MCF 10A (cell line): ENCODE measurements at regions not wholly inside any gene's neighbourhood (a gene's known extent, or its start where the extent isn't known, plus 50 kb on each side); places are given as distances from the start of the nearest gene placed in this dataset.

Experiments
- BruUV-seq: library from RNA; stranded (reverse); fragments of 400-500 nt; replicated peaks from 2 replicates; lab custom pipeline; 2021; lab: Mats Ljungman, UMichigan
- CTCF ChIA-PET: fragments of 300-600 bp; sonication (Branson Sonifier 250); formaldehyde crosslinking; extraction: SDS; loops from one replicate; lab custom pipeline; 2021; ENCODE audit warnings: antibody characterized with exemption, inconsistent platforms; lab: Yijun Ruan, JAX
- POLR2A ChIA-PET: fragments of 300-600, 350-650 bp; sonication (Branson Sonifier 250); formaldehyde crosslinking; extraction: SDS; loops from one replicate; lab custom pipeline; 2020; ENCODE audit warnings: antibody characterized with exemption, inconsistent platforms; lab: Yijun Ruan, JAX
- DNase-seq: peaks from one replicate; pipeline ENCODE4 v3.0.0-alpha.2; 2018; ENCODE audit not compliant: unreplicated experiment
- H3K27ac Mint-ChIP-seq: one replicate; pipeline ENCODE4 v1.8.0; 2022; ENCODE audit warnings: mild to moderate bottlenecking, low read depth, mixed read lengths; ENCODE audit not compliant: unreplicated experiment
- H3K27me3 Mint-ChIP-seq: one replicate; pipeline ENCODE4 v1.8.0; 2022; ENCODE audit warnings: mixed read lengths; ENCODE audit not compliant: insufficient read depth, unreplicated experiment
- H3K36me3 Mint-ChIP-seq: one replicate; pipeline ENCODE4 v1.8.0; 2022; ENCODE audit warnings: mild to moderate bottlenecking, moderate library complexity, mixed read lengths; ENCODE audit not compliant: insufficient read depth, unreplicated experiment
- H3K4me1 Mint-ChIP-seq: one replicate; pipeline ENCODE4 v1.8.0; 2022; ENCODE audit warnings: mixed read lengths; ENCODE audit not compliant: insufficient read depth, unreplicated experiment
- H3K4me3 Mint-ChIP-seq: one replicate; pipeline ENCODE4 v1.8.0; 2022; ENCODE audit warnings: mild to moderate bottlenecking, moderate library complexity, mixed read lengths; ENCODE audit not compliant: unreplicated experiment
- H3K9me3 Mint-ChIP-seq: one replicate; pipeline ENCODE4 v1.8.0; 2022; ENCODE audit warnings: mixed read lengths; ENCODE audit not compliant: unreplicated experiment
- intact Hi-C: fragments of 100-400 bp; cut with micrococcal nuclease; formaldehyde crosslinking; loops from 2 replicates; pipeline ENCODE4 v1.14.1; 2022
- TF ChIP-seq, protein P1 (sequence below): fragments of 200-600 bp; IDR thresholded peaks from one replicate; pipeline ENCODE4 v1.8.0; 2022; ENCODE audit warnings: antibody characterized with exemption, mild to moderate bottlenecking; ENCODE audit not compliant: unreplicated experiment

DNA sequence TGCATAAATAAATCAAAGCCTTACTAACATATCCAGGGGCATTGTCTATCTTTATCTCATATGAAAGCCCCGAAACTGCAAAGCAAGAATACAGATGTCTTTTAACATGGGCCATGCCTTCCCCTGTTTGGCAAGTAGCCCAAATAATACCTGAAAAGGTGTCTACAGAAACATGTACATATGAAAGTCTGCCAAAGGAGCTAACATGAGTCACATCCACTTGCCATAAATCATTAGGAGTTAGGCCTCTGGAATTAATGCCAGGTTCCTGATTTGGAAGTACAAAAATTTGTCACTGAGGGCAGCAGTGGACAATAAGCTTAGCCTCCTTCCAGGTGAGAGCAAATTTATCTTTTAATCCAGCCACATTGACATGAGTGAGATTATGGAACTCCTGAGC is 85.5 kb upstream of the PGR start:
- ChIA-PET POLR2A (no interaction called here), CTCF (no interaction called here)
- BruUV-seq = no TSS peak
- intact Hi-C loops = no loop called here
- H3K4me1 Mint-ChIP-seq = no peaks in the 10 kb centered on the region
- DNase-seq = peak; percentile 93
- no peaks in the 10 kb centered on the region for H3K27me3 Mint-ChIP-seq
- H3K9me3 Mint-ChIP-seq = peaks cover 23% of the 10 kb centered on the region
- H3K4me3 Mint-ChIP-seq = no peak overlapping the region
- H3K27ac Mint-ChIP-seq = no peak overlapping the region
- TF ChIP-seq, protein P1, sequence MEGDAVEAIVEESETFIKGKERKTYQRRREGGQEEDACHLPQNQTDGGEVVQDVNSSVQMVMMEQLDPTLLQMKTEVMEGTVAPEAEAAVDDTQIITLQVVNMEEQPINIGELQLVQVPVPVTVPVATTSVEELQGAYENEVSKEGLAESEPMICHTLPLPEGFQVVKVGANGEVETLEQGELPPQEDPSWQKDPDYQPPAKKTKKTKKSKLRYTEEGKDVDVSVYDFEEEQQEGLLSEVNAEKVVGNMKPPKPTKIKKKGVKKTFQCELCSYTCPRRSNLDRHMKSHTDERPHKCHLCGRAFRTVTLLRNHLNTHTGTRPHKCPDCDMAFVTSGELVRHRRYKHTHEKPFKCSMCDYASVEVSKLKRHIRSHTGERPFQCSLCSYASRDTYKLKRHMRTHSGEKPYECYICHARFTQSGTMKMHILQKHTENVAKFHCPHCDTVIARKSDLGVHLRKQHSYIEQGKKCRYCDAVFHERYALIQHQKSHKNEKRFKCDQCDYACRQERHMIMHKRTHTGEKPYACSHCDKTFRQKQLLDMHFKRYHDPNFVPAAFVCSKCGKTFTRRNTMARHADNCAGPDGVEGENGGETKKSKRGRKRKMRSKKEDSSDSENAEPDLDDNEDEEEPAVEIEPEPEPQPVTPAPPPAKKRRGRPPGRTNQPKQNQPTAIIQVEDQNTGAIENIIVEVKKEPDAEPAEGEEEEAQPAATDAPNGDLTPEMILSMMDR = no peak
- no peaks in the 10 kb centered on the region for H3K36me3 Mint-ChIP-seq

DNA sequence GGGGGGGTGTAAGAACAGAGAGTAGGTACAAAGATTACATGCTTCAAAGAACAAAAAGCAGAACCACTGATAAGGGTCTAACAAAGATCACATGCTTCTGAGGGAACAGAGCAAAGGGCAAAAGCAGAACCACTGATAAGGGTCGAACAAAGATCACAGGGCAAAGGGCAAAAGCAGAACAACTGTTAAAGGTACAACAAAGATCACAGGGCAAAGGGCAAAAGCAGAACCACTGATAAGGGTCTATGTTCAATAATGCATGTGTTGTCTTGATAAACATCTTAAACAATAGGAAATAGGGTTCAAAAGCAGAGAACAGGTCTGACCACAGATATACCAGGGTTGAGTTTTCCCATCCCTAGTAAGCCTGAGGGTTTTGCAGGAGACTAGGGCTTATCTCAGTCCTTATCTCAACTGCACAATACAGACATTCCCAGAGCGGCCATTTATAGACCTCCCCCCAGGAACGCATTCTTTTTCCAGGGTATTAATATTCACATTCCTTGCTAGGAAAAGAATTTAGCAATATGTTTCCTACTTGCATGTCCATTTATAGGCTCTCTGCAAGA is 81.9 kb upstream of the PGR start:
- intact Hi-C loops = no loop called here
- Mint-ChIP-seq H3K9me3 (peaks cover 26% of the 10 kb centered on the region), H3K27ac (no peak overlapping the region), H3K4me1 (no peaks in the 10 kb centered on the region), H3K4me3 (no peak overlapping the region), H3K36me3 (no peaks in the 10 kb centered on the region), H3K27me3 (no peaks in the 10 kb centered on the region)
- DNase-seq = no peak
- no TSS peak for BruUV-seq
- TF ChIP-seq, protein P1 = no peak
- CTCF ChIA-PET = no interaction called here
- POLR2A ChIA-PET = no interaction called here

DNA sequence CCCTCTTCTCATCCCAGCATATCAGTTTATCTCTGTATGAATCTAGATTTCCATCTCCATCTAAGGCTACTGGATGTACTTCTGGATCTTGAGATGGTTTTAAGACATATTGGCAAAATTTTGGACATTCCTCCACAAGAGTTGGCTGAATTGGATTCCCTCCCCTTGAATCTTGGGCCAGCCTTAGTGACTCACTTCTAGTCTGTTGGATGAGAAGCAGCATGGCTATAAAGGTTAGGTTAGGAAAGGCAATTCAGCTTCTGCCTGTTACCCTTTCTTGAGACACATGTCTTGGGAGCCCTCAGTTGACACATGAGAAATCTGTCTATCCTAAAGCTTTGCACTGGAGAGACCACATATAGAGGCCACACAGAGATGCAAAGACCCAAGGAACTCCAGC is 73.0 kb upstream of the PGR start:
- Mint-ChIP-seq H3K9me3 (peaks cover 8% of the 10 kb centered on the region), H3K36me3 (no peaks in the 10 kb centered on the region), H3K4me1 (no peaks in the 10 kb centered on the region), H3K27me3 (peaks cover 10% of the 10 kb centered on the region), H3K4me3 (no peak overlapping the region), H3K27ac (no peak overlapping the region)
- TF ChIP-seq, protein P1 = no peak
- intact Hi-C loops = no loop called here
- BruUV-seq = no TSS peak
- no peak for DNase-seq
- ChIA-PET POLR2A (no interaction called here), CTCF (interaction anchor here (1.0 kb wide), 1 partner anchor 235 kb away, joined by 3 read pairs; no protein-coding TSS in a partner anchor)

DNA sequence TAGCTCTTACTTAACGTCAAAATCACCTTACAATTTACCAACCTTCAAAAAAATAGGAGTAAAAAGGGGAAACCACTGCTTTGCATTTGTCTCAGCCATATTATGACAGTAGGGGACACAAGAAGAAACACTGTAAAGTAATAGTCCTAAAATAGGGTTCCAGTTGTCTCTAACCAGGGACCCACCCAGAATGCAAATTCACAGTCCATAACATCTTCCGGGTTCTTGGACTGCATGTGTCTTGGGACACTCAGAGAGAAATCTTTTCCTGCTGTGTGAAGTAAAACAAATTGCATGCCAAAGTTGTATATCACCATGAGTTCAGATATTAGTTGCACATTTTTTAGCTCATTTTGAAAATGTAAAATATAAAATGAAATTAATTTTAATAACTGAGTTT is 69.8 kb upstream of the PGR start:
- intact Hi-C loops = no loop called here
- BruUV-seq = no TSS peak
- Mint-ChIP-seq H3K4me3 (no peak overlapping the region), H3K4me1 (no peaks in the 10 kb centered on the region), H3K27me3 (peaks cover 10% of the 10 kb centered on the region), H3K36me3 (no peaks in the 10 kb centered on the region), H3K27ac (no peak overlapping the region), H3K9me3 (no peaks in the 10 kb centered on the region)
- TF ChIP-seq, protein P1 = no peak
- DNase-seq = no peak
- CTCF ChIA-PET = interaction anchor here (0.6 kb wide), 1 partner anchor 299 kb away, joined by 3 read pairs; no protein-coding TSS in a partner anchor
- POLR2A ChIA-PET = no interaction called here
